ENCODE measurements at regions not wholly inside any gene's neighbourhood (a gene's known extent, or its start where the extent isn't known, plus 50 kb on each side); places are given as distances from the start of the nearest gene placed in this dataset.
A peak's percentile ranks its signal among the peaks of the same experiment; 100 is the strongest.
"Not testable (repeated sequence)": the region's sequence is repeated elsewhere in the genome, so short reads cannot be mapped to it uniquely, and the experiment has no call there.

- DNase-seq = no peak
Measured at GRCh38 chr21:25215698-25216384, 391.4 kb downstream of the MRPL39 start.

- no peak for DNase-seq
Measured at GRCh38 chr21:25214676-25215075, 392.6 kb downstream of the MRPL39 start.

- DNase-seq = no peak
Measured at GRCh38 chr21:25199944-25200343, 407.3 kb downstream of the MRPL39 start.

GRCh38 chr21:25191141-25191540, 416.1 kb downstream of the MRPL39 start:
- no peak for DNase-seq

- no peak for DNase-seq
Measured at GRCh38 chr21:25189497-25189896, 417.8 kb downstream of the MRPL39 start.

- DNase-seq = peak; percentile 4
Measured at GRCh38 chr21:25188677-25189079, 418.6 kb downstream of the MRPL39 start.

- DNase-seq = no peak
Measured at GRCh38 chr21:25186273-25186672, 421.0 kb downstream of the MRPL39 start.

DNA sequence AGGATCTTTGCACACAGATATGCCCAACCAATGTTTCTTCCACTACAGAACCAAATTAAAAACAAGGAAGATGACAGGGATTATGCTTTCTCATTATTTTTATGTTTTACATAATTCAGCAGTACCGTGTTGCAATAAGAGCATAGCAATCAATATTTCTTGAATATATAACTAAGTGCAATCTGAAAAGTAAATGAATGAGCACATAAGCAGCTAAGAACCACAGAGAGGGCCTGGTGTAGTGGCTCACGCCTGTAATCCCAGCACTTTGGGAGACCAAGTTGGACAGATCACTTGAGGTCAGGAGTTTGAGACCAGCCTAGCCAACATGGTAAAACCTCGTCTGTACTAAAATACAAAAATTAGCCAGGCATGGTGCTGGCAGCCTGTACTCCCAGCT, 423.7 kb downstream of the MRPL39 start:
- DNase-seq = no peak

GRCh38 chr21:25181690-25182089, 425.6 kb downstream of the MRPL39 start:
- not testable (repeated sequence) for DNase-seq

GRCh38 chr21:25179116-25179515, 428.2 kb downstream of the MRPL39 start:
- DNase-seq = no peak

DNA sequence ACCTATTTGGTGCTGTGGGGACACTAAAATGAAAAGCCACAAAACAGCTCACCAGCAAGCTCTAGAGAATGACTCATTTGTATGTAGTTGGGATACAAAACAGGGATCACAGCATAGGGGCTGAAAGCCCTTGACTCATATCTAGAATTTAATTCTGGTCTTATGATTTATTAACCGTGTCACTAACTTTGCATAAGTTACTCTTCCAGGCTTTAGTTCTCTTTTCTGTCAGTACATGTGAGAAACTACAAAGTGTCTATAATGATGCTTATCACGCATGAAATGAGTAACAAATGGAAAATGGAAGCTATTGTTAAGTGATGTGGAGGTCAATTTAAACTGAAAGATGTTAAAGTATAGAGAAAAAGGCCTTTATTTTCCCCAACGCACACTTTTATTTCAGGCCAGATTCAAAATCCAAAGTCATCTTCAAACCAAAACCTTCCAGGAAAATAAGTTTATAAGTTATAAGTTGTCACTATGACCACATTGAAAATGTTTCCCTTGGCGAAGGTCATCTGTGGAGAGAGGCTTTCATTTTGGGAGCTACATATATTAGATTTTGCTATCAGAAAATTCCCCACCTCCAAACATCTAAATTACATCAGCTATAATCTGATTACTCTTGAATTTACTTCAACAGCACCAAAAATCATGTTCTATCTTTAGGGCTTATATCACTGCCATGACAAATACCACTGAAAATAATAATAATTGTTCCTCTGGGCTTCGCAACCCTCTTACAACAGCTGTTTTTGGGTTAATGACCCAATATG, 430.5 kb downstream of the MRPL39 start:
- no peak for DNase-seq

DNA sequence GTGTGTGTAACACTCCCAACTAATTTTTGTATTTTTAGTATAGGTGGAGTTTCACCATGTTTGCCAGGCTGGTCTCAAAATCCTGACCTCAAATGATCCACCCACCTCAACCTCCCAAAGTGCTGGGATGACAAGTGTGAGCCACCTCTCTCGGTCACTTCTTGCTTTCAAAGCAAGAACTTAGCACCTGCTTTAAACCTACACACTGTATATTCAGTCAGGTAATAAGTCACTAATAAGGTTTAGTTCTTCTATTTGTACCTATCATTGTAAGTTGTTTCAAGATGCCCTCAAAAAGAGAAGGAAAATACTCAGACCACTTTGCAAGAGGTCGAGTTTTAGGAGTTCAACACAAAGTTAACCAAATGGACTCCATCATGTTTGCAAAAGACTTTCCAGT, 431.3 kb downstream of the MRPL39 start:
- DNase-seq = no peak

DNA sequence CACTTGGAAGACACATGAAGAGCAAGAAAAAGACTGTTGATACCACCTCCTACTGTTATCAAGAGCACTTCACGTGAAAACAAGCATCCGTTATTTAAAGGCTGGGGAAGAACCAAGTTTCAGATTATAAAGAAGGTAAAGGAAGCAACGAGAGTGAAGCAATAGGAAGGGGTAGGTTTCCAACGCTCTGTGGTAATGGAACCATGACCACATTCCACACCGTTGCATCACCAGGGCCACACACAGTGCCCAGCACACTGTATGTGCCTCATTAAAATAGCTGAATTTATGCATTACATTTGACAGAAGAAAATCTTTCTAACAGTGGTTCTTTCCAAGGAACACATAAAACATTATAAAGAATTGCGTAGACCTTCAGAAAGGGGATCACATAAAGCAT, 435.8 kb downstream of the MRPL39 start:
- DNase-seq = no peak

GRCh38 chr21:25170681-25171080, 436.6 kb downstream of the MRPL39 start:
- no peak for DNase-seq

- DNase-seq = no peak
Measured at GRCh38 chr21:25169370-25169769, 437.9 kb downstream of the MRPL39 start.

DNA sequence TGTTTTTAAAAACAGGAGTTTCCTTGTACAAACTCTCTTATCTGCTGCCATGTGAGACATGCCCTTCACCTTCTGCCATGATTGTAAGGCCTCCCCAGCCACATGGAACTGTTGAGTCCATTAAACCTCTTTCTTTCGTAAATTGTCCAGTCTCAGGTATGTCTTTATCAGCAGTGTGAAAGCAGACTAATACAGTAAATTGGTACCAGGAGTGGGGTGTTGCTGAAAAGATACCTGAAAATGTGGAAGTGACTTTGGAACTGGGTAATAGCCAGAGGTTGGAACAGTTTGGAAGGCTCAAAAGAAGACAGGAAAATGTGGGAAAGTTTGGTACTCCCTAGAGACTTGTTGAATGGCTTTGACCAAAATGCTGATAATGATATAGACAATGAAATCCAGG, 440.4 kb downstream of the MRPL39 start:
- not testable (repeated sequence) for DNase-seq

GRCh38 chr21:25161571-25161970, 445.7 kb downstream of the MRPL39 start:
- DNase-seq = no peak

- DNase-seq = not testable (repeated sequence)
Measured at GRCh38 chr21:25155020-25155419, 452.3 kb downstream of the MRPL39 start.

DNA sequence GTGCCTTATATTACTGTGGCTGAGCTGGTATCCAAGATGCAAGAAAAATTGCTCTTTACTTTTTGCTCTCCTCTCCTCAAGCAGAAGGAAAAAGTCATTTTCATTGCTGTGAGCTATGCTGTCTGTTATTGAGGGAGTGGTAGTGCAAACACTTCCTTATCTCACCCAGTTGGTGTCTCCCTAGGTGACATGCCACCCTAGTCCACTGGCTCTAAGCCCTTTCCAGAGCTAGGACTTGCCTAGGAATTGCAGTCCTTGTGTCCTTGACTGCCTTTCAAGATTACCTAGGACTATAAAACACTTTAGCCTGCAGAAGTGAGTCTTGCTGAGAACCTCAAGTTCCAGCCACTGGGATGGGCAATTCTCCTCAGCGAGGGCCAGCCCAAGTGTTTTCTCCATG, 458.3 kb downstream of the MRPL39 start:
- DNase-seq = no peak

- DNase-seq = no peak
Measured at GRCh38 chr21:25139414-25139813, 467.9 kb downstream of the MRPL39 start.

DNA sequence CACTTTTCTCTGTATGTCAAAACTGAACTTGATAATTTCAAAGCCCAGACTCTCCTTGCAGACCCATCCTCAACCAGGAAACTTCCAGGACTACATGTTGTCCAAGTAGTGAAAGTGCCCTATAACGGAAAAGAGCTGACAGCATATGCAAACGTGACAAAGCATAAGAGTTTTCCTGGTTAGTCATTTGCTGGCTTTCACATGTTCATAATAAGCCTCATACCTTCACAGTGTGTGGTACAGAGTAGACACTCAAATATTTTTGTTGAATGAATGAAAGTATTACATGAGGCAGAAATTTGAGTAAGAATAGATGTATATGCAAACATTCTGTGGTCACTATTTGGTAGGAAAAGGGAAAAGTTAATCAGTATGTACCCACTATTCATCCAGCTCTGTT, 473.3 kb downstream of the MRPL39 start:
- no peak for DNase-seq

- DNase-seq = no peak
Measured at GRCh38 chr21:25127811-25128210, 479.5 kb downstream of the MRPL39 start.

DNA sequence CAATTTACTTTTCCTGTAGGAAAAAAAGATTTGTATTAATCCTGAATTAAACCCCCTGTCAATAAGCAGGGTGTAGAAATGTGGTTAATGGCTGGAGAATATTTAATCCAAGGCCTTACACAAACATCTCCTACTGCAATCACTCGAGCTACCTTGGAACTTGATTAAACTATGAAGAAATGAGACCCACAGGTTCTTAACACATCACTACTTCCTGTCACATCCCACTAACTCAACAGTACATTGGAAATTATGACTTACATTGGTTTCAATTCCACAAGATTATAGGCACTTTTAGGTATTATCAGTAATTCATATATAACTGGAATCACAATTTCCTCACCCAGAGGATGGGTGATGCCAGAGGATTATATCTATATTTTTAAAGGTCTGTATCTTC, 480.3 kb downstream of the MRPL39 start:
- DNase-seq = no peak

- no peak for DNase-seq
Measured at GRCh38 chr21:25126564-25126963, 480.7 kb downstream of the MRPL39 start.

- no peak for DNase-seq
Measured at GRCh38 chr21:25118648-25119047, 488.6 kb downstream of the MRPL39 start.
